Suprapubic skin (tissue), 4 donors: ENCODE measurements at regions not wholly inside any gene's neighbourhood (a gene's known extent, or its start where the extent isn't known, plus 50 kb on each side); places are given as distances from the start of the nearest gene placed in this dataset.

ENCODE experiments used
- POLR2A ChIP-seq, 2 donors: fragments of 450-650 bp; IDR thresholded peaks; one replicate each; pipeline ENCODE4 v1.6.1; 2017; ENCODE audit warnings: antibody characterized with exemption in 2 of 2, mild to moderate bottlenecking in 2 of 2, moderate library complexity in 2 of 2
- POLR2AphosphoS5 ChIP-seq, 3 donors: sonication (generic); formaldehyde crosslinking; IDR thresholded peaks; one replicate each; pipeline ENCODE4 v1.6.1; 2017; ENCODE audit warnings: antibody characterized with exemption in 3 of 3

DNA sequence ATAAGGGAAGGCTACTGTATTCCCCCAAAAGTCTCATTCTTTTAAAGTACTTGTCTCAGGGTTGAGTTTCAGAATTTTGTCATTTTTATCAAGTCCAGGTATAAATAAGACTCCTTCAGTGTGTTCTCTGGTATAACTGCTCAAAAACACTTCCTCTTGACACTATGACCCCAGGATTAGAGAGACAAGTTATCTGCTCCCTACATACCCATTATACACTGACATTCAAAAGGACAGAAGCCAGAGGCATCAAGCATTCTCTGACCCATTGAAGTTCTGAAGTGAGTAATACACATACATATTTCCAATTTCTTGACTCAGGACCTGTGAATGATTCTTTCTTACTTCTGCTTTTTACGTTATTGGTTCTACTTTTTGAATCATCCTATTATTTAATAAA lies 447.8 kb upstream of the CNTN5 start:
- TF ChIP-seq POLR2A (IDR thresholded peaks at IDR 0.05): no peak
- TF ChIP-seq POLR2AphosphoS5 (IDR thresholded peaks at IDR 0.05): no peak
